ENCODE measurements at regions not wholly inside any gene's neighbourhood (a gene's known extent, or its start where the extent isn't known, plus 50 kb on each side); places are given as distances from the start of the nearest gene placed in this dataset.
"Not testable (repeated sequence)": the region's sequence is repeated elsewhere in the genome, so short reads cannot be mapped to it uniquely, and the experiment has no call there.

DNA sequence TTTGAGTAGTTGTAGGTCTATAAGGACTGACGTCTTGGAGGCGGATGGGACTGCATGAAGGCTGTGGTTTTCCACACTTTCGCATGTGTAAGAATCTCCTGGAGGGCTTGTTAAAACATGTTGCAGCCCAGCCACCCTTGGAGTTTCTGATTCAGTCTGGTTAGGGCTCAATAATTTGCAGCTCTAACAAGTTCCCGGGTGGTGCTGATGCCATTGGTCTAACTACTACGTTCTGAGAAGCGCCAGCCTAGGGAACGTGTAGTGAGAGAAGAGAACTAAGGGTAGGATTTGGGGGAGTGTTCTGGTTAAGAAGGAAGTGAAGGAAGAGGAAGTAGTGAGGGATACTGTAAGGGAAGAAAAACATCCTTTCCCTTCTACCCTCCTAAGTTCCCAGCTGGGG lies 138.9 kb downstream of the LARP7 start:
- DNase-seq (ENCODE audit: low read depth) = no peak

GRCh38 chr4:112776535-112776934 lies 139.6 kb downstream of the LARP7 start:
- DNase-seq (ENCODE audit: low read depth) = no peak

DNA sequence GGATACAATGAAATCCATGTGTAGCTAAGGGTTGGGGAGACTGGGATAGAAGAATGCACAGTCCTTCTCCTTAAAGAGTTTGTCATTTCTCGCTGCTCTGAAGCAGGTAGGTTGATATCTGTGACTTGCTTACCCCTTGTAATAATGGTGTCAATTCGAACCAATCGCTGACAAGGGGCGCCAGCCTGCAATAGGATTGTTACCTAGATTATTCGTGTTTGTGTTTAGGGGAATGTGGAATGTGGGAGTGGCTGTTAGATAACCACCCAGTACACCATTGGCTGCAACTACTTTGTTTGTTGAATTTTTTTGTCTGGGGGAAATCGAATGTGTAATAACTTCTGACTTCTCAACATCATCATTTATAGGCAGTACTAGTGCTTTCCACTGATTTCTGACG lies 141.6 kb downstream of the LARP7 start:
- no peak for DNase-seq (ENCODE audit: low read depth)

DNA sequence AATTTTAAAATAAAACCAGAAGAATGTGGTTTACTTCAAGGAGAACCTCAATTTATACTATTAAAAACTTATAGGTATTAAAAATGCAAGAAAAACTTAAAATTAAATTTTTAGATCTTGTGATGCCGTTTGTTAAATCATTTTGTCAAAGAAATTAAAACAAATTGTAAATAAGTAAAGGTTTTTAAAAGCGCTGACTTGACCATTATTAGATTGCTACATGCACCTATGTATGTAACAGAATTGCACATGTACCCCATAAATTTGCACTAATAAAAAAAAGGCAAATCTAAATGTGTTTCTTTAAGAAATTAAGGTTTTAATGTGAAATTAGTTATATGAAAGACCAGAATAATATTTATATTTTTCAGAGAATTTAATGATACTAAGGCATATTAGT lies 156.1 kb downstream of the LARP7 start:
- DNase-seq (ENCODE audit: low read depth) = no peak

- no peak for DNase-seq (ENCODE audit: low read depth)
Observed at GRCh38 chr4:112800001-112800400, 163.1 kb downstream of the LARP7 start.

GRCh38 chr4:112801341-112801740 lies 164.4 kb downstream of the LARP7 start:
- no peak for DNase-seq (ENCODE audit: low read depth)

DNA sequence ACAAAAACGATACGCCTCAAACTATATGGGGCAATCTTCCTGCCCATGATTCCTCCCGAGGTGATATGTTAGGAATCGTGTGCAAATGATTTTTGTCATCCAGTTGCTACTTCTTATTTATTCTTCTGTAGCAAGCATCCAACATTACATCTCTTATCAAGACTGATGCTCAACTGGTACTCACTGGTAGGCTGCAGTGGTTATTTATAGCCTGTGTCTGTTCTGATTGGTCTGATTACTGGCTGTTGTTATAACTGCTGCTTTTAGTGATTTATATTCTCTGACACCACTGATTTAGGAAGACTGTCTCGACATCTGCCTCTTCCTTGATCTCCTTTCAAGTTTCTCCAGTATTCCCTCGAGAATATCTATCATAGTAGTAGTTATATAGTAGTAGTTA lies 165.8 kb downstream of the LARP7 start:
- DNase-seq (ENCODE audit: low read depth) = no peak

- no peak for DNase-seq (ENCODE audit: low read depth)
Observed at GRCh38 chr4:112807083-112807482, 170.1 kb downstream of the LARP7 start.

DNA sequence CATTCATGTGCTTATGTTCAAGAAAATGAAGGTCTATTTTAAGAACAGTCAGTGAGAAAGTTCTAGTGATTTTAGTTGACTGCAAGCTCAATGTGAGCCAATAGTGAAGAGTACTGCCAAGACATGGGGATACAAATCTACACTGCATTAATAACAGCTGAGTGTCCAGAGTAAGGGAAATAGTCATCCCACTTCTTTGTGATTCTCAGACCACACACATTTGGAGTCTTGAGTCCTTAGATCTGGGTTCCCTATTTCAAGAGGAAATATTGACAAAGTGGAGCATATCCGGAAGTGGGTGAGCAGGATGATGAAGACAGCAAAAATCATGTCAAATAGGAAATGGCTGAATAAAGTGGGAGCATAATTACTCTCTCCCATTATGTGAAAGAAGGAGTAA lies 171.1 kb downstream of the LARP7 start:
- DNase-seq (ENCODE audit: low read depth) = no peak

DNA sequence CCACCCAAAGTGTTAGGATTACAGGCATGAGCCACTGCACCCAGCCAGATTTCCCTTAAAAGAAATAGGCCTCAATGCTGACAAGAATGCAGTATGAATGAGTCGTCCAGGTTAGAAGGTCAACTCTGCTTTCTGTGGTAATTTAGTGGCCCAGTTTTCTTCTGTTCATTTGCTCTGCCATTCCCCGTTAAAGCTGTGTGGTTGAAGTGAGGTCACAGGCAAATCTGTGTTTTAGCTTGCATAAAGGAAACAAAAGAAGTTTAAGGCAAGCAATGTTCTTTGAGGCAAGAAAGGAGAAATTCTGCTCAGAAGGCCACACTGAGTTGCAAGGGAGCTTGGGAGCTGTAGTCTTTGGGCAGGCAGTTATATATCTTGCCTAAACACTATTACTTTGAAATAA lies 176.8 kb downstream of the LARP7 start:
- DNase-seq (ENCODE audit: low read depth) = peak; percentile 48

DNA sequence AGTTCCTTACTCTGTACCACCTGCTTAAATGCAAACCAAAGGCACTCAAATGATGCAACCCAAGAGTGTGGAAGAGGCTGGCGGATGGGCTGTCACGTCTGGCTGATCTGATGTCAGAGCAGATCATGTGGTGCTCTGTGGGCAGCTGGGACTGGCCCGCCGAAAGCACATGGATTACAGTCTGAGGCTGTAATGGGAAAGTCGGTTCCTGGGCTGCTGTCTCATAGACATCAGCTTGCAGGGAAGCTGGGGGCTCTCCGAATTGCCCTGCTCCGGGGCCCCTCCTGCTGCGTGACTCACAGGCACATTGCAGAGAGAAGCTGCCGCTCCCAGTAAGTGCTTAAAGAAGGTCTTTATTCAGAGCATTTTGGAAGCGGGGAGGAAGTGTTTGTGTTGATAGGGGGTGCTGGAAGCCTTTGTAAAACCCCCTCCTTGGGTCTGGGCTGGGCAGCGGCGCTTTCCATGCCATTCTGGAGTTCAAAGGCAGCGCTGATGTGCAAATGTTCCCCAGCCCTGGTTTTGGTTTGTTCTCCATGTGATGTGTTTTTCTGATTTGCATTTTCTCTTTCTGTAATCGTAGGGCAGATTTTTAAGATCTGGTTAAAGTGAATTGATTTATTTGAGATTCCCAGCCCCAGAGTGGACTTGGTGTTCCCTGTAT lies 181.1 kb downstream of the LARP7 start:
- DNase-seq (ENCODE audit: low read depth) = peak; percentile 51

DNA sequence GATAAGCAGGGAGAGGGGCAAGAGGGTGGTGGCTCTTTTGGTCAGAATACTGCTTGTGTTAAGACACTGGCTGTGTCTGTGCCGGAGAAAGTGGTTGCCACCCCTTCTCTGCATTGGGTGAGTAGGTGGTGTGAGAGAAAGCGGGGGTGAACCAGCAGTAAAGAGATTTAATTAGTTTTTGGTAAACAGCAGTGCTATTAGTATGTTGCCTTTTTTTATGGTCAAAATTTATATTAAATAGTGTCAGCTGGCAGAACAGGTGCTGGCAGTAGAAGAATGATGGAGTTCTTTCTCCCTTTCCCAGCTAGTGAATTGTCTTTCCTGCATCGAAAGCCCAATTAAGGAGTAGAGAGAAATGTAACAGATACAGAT lies 181.6 kb downstream of the LARP7 start:
- no peak for DNase-seq (ENCODE audit: low read depth)

GRCh38 chr4:112819729-112820128 lies 182.8 kb downstream of the LARP7 start:
- DNase-seq (ENCODE audit: low read depth) = no peak

DNA sequence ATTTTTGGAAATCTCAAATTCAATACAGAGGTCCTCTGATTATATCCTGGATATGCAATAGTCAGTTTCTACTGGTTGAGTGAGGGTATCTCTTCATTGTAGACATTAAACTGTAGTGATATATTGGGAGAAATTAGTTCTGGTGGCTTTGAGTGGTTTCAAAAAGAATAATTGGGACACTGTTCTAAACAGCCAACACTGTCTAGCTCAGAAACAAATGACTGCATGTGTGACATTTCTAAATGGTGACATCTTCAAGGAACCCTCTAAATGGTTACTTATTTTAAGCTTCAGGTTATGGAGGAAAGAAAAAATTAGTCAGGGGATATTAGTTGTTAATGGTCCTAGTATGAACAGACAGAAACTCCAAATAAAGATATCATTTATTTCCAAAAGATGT lies 186.2 kb downstream of the LARP7 start:
- DNase-seq (ENCODE audit: low read depth) = no peak

GRCh38 chr4:112823606-112824005 lies 186.7 kb downstream of the LARP7 start:
- no peak for DNase-seq (ENCODE audit: low read depth)

- DNase-seq (ENCODE audit: low read depth) = no peak
Observed at GRCh38 chr4:112830753-112831386, 193.9 kb downstream of the LARP7 start.

DNA sequence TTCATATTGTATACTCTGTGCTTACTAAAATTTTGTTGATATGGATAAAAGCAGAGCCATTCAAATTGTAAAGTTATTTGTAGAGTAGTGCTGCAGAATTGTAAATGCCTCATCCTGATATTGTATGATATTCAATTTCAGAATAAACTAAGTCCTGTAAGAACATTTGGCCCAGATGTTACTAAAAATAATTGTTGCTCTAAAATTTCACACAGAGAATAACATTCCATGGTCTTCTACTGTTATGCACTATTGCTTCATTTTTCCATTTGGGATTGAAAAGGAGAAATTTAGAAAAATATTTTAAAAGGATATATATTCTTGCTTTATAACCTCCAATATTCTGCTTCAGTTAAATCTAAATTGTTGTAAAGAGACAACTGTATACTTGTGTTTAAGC lies 195.6 kb downstream of the LARP7 start:
- no peak for DNase-seq (ENCODE audit: low read depth)

DNA sequence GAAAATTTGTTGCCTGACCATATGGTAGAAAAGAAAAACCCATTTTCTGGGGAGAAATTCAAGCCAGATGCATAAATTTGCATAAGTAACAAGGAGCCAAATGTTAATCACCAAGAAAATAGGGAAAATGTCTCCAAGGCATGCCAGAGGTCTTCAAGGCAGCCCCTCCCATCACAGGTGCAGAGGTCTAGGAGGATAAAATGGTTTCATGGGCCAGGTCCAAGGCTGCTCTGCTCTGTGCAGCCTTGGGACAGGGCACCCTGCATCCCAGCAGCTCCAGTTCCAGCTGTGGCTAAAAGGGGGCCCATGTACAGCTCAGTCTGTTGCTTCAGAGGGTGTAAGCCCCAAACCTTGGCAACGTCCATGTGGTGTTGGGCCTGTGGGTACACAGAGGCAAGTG lies 200.0 kb downstream of the LARP7 start:
- no peak for DNase-seq (ENCODE audit: low read depth)

DNA sequence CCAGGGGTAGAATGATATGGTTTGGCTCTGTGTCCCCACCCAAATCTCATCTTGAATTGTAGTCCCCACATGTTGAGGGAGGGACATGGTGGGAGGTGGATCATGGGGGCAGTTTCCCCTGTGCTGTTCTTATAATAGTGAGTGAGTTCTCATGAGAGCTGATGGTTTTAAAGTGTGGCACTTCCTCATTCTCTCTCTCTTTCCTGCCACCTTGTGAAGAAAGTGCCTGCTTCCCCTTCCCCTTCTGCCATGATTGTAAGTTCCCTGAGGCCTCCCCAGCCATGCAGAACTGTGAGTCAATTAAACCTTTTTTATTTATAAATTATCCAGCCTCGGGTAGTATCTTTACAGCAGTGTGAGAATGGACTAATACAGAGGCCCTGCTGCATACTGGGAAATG lies 201.1 kb downstream of the LARP7 start:
- DNase-seq (ENCODE audit: low read depth) = not testable (repeated sequence)

- no peak for DNase-seq (ENCODE audit: low read depth)
Observed at GRCh38 chr4:112840061-112840460, 203.1 kb downstream of the LARP7 start.

DNA sequence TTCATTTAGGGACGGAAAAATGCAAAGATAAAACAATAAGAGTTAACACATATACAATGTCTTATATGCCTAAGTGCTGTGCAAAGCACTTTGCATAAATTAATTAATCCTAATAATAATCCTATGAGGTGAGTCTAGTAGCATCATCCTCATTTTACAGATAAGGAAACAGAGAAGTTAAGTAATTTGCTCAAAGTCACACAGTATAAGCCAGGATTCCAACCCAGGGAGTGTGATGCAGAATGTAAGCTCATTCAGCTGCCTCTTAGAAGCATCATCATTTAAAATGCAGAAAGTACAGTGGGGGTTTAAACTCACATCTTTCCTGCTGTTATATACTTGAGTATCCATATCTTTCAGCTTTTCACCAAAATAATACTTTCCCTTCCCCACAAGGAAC lies 203.7 kb downstream of the LARP7 start:
- no peak for DNase-seq (ENCODE audit: low read depth)

GRCh38 chr4:112842513-112842912 lies 205.6 kb downstream of the LARP7 start:
- no peak for DNase-seq (ENCODE audit: low read depth)

GRCh38 chr4:112845386-112845785 lies 204.1 kb upstream of the ANK2 start:
- DNase-seq (ENCODE audit: low read depth) = no peak

- DNase-seq (ENCODE audit: low read depth) = no peak
Observed at GRCh38 chr4:112847045-112847444, 202.4 kb upstream of the ANK2 start.
